Epithelial cell of esophagus (primary cell): ENCODE measurements at regions not wholly inside any gene's neighbourhood (a gene's known extent, or its start where the extent isn't known, plus 50 kb on each side); places are given as distances from the start of the nearest gene placed in this dataset.

Experiments
- DNase-seq: peaks from one replicate; pipeline ENCODE4 v3.0.0; 2010; ENCODE audit warnings: low read depth
- H3K4me3 ChIP-seq: 2 replicates; pipeline ENCODE4 v1.5.1; 2011; ENCODE audit warnings: mild to moderate bottlenecking, low read length, control low read depth
- CTCF ChIP-seq: IDR thresholded peaks from 2 replicates; pipeline ENCODE4 v1.5.1; 2011; ENCODE audit warnings: low read depth, mild to moderate bottlenecking, low read length, control low read depth, inconsistent platforms; ENCODE audit not compliant: insufficient read depth; ENCODE audit errors: missing control alignments

- DNase-seq: no peak
- no peak for TF ChIP-seq CTCF
- H3K4me3 ChIP-seq: no peak overlapping the region
Measured at GRCh38 chr1:234530672-234531071, 51.7 kb upstream of the TARBP1 start.

- no peak overlapping the region for H3K4me3 ChIP-seq
- no peak for TF ChIP-seq CTCF
- DNase-seq: no peak
Measured at GRCh38 chr1:234529950-234530237, 50.9 kb upstream of the TARBP1 start.

GRCh38 chr1:234529095-234529949, 50.3 kb upstream of the TARBP1 start:
- no peak for DNase-seq
- TF ChIP-seq CTCF: no peak
- no peak overlapping the region for H3K4me3 ChIP-seq
